ENCODE measurements at regions not wholly inside any gene's neighbourhood (a gene's known extent, or its start where the extent isn't known, plus 50 kb on each side); places are given as distances from the start of the nearest gene placed in this dataset.

DNA sequence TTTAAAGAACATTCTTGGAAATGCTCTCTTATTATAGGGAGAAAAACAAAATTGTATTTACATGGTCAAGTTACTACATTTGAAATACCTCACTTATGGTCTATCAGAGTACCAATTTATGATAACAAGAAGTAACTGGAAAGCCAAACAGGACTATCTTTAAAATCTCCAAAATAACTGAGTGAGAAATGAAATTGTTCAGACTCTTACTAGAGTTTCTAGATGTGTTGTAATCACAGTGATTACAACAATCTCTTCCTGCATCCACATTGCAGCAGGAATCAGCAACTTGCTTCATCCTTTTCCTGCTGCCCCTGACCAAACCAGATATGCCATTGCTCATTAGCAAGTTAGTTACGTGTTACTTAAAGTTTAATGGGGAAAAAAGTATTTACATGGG is 245.2 kb upstream of the SMIM31 start:
- no peaks in the 10 kb centered on the region for H3K4me1 ChIP-seq
- TF ChIP-seq, protein P1, sequence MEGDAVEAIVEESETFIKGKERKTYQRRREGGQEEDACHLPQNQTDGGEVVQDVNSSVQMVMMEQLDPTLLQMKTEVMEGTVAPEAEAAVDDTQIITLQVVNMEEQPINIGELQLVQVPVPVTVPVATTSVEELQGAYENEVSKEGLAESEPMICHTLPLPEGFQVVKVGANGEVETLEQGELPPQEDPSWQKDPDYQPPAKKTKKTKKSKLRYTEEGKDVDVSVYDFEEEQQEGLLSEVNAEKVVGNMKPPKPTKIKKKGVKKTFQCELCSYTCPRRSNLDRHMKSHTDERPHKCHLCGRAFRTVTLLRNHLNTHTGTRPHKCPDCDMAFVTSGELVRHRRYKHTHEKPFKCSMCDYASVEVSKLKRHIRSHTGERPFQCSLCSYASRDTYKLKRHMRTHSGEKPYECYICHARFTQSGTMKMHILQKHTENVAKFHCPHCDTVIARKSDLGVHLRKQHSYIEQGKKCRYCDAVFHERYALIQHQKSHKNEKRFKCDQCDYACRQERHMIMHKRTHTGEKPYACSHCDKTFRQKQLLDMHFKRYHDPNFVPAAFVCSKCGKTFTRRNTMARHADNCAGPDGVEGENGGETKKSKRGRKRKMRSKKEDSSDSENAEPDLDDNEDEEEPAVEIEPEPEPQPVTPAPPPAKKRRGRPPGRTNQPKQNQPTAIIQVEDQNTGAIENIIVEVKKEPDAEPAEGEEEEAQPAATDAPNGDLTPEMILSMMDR (IDR thresholded peaks at IDR 0.05): no peak
- H3K27ac ChIP-seq: no peak overlapping the region
- H3K4me3 ChIP-seq: no peak overlapping the region
- no peaks in the 10 kb centered on the region for H3K9me3 ChIP-seq
- H3K36me3 ChIP-seq: no peaks in the 10 kb centered on the region
- DNase-seq (ENCODE audit: low spot score): no peak
- H3K27me3 ChIP-seq: no peaks in the 10 kb centered on the region

DNA sequence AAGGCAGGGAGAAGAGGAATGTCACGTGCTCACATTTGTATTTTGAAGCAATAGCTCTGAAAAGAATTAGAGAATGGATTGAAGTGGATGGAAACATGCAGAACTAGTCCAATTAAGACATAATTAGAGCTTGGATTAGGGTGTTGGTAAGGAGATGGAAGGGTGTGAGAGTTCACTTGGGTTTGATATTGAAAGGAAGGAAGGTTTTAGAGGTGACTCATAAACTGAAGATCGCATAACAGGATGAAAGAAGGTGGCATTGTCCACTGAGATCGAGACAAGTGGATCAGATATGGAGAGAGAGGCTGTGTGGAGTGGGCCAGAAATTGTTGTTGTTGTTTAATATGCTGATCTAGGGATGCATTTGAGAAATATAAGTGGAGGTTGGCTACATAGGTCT is 244.0 kb upstream of the SMIM31 start:
- no peaks in the 10 kb centered on the region for H3K4me1 ChIP-seq
- TF ChIP-seq, protein P1 (IDR thresholded peaks at IDR 0.05): no peak

DNA sequence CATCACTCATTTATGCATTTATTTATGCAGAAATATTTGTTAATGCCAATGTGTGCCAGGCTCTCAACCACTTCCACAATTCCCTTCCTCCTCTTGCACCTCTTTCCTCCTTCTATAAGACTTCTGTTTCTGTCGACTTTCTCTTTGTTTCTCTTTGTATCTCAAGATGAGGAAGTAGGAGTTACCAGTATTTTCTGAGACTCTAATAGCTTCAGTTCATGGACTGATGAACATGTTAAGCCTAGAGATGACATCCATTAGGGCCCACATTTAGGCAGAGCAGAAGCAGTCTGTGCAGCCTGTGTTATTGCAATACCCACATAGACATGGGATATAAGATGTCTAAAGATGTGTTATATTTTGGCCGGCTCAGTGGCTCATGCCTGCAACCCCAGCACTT is 241.8 kb upstream of the SMIM31 start:
- TF ChIP-seq, protein P1 (IDR thresholded peaks at IDR 0.05): no peak
- H3K4me1 ChIP-seq: no peaks in the 10 kb centered on the region
- no peaks in the 10 kb centered on the region for H3K27me3 ChIP-seq
- no peak for DNase-seq (ENCODE audit: low spot score)
- H3K4me3 ChIP-seq: no peak overlapping the region
- H3K27ac ChIP-seq: no peak overlapping the region
- H3K36me3 ChIP-seq: no peaks in the 10 kb centered on the region
- H3K9me3 ChIP-seq: no peaks in the 10 kb centered on the region

More for the DNA sequence above, 244.0 kb upstream of the SMIM31 start:
- DNase-seq (ENCODE audit: low spot score): no peak
- no peaks in the 10 kb centered on the region for H3K36me3 ChIP-seq
- H3K9me3 ChIP-seq: no peaks in the 10 kb centered on the region
- H3K27me3 ChIP-seq: no peaks in the 10 kb centered on the region
- H3K4me3 ChIP-seq: no peak overlapping the region
- H3K27ac ChIP-seq: no peak overlapping the region

DNA sequence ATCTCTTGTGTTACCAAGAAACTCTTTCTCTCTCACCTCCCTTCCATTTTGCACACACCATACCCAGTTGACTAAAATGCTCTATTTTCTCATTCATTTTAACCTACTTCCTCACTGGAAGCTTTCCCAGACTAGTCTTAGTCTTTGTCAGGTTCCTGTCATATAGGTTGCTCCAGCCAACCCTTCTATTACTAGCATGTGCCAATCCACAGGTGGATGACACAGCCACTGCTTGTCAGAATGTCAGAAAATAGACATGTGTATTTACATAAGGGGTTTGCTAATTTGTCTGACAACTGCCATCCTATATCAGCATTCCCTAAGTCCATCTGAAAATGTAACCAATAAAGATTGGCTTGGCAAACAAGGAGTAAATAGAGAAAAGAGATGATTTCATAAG is 239.2 kb upstream of the SMIM31 start:
- no peaks in the 10 kb centered on the region for H3K36me3 ChIP-seq
- DNase-seq (ENCODE audit: low spot score): no peak
- H3K9me3 ChIP-seq: peaks cover 0 to 3% of the 10 kb centered on the region in 2 donors
- H3K4me3 ChIP-seq: no peak overlapping the region
- no peaks in the 10 kb centered on the region for H3K27me3 ChIP-seq
- TF ChIP-seq, protein P1 (IDR thresholded peaks at IDR 0.05): no peak
- no peaks in the 10 kb centered on the region for H3K4me1 ChIP-seq
- no peak overlapping the region for H3K27ac ChIP-seq

DNA sequence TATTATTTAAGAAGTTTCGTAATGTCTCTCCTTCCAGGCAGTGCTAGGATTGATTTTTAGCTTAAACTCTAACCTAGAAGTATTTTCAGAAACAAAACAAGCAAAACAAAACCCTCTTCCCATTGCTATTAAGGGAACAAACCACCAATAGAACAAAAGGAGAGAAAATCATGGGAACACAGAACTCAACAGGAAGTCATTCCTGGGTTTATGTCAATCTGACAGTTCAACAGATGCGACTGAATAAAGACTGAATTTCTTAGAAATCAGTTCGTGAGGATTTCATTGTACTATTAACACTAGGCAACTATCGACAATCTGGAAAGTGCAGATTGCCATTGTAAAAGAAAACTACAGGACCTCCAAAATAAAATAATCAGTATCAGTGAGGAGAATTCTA is 229.1 kb upstream of the SMIM31 start:
- H3K27ac ChIP-seq: no peak overlapping the region
- H3K36me3 ChIP-seq: no peaks in the 10 kb centered on the region
- H3K9me3 ChIP-seq: no peaks in the 10 kb centered on the region
- H3K4me3 ChIP-seq: no peak overlapping the region
- TF ChIP-seq, protein P1 (IDR thresholded peaks at IDR 0.05): no peak
- DNase-seq (ENCODE audit: low spot score): no peak
- no peaks in the 10 kb centered on the region for H3K4me1 ChIP-seq
- H3K27me3 ChIP-seq: no peaks in the 10 kb centered on the region

DNA sequence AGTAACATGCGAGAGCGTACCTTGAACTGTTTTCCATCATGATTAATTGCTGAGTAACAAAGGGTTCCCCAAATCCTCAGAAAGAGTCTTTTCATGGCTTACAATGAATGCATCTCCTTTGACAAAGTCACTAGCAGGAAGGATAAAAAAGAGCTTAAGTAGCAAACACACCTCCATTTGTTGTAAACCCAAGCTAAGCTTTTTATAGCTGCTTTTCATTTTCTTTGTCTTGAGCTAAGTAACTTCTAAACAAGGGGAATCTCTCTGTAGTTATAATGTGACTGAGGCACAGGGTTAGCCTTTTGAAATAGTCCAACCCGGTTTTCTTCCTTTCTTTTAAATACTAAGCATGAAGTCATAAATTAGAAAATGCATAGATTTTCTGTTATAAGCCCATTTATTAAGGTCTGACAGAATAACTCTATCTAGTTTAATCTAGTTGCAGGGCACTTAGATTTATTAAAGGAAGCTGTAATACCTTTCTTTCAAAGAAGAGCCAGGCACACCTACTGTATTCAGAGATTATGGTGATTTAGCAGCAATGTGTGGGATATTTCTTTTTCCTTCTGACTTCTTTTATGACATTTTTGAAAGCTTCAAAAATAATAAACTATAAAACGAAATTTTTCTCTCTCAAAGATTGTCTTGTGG is 226.9 kb upstream of the SMIM31 start:
- Histone ChIP-seq H3K27ac (no peak overlapping the region), H3K4me3 (no peak overlapping the region), H3K4me1 (no peaks in the 10 kb centered on the region), H3K27me3 (no peaks in the 10 kb centered on the region), H3K36me3 (no peaks in the 10 kb centered on the region), H3K9me3 (no peaks in the 10 kb centered on the region)
- DNase-seq (ENCODE audit: low spot score): no peak
- TF ChIP-seq, protein P1 (IDR thresholded peaks at IDR 0.05): no peak

Data from right atrium auricular region (tissue), 2 donors.